ENCODE measurements at regions not wholly inside any gene's neighbourhood (a gene's known extent, or its start where the extent isn't known, plus 50 kb on each side); places are given as distances from the start of the nearest gene placed in this dataset.

GRCh38 chr10:71048971-71049615 lies 160.7 kb upstream of the PCBD1 start:
- TF ChIP-seq POLR2A (IDR thresholded peaks at IDR 0.05; ENCODE audit: low read depth, low read length), result no peak
- TF ChIP-seq BHLHE40 (IDR thresholded peaks at IDR 0.05; ENCODE audit: low read depth, low read length), result no peak
- TF ChIP-seq RCOR1 (IDR thresholded peaks at IDR 0.05; ENCODE audit: insufficient replicate concordance, low read length), result no peak
- TF ChIP-seq CEBPB (IDR thresholded peaks at IDR 0.05; ENCODE audit: low read depth, low read length), result no peak
- no peak for TF ChIP-seq CHD1 (IDR thresholded peaks at IDR 0.05; ENCODE audit: low read depth, low read length)
- TF ChIP-seq CTCF (conservative IDR thresholded peaks at IDR 0.05; ENCODE audit: low read depth, low read length), result no peak
- TF ChIP-seq MAFK (IDR thresholded peaks at IDR 0.05; ENCODE audit: low read depth, low read length), result no peak
- no peak for TF ChIP-seq FOS (IDR thresholded peaks at IDR 0.05; ENCODE audit: low read depth, low read length)
- TF ChIP-seq NFE2L2 (IDR thresholded peaks at IDR 0.05; ENCODE audit: low read depth, low read length), result no peak
- TF ChIP-seq SMC3 (IDR thresholded peaks at IDR 0.05; ENCODE audit: low read depth, low read length), result no peak
- no peak for TF ChIP-seq MAZ (IDR thresholded peaks at IDR 0.05; ENCODE audit: borderline replicate concordance, low read depth, low read length)
- TF ChIP-seq MXI1 (IDR thresholded peaks at IDR 0.05; ENCODE audit: borderline replicate concordance, low read depth, low read length), result no peak
- TF ChIP-seq RFX5 (IDR thresholded peaks at IDR 0.05; ENCODE audit: low read depth, low read length), result no peak
- TF ChIP-seq, protein P1, sequence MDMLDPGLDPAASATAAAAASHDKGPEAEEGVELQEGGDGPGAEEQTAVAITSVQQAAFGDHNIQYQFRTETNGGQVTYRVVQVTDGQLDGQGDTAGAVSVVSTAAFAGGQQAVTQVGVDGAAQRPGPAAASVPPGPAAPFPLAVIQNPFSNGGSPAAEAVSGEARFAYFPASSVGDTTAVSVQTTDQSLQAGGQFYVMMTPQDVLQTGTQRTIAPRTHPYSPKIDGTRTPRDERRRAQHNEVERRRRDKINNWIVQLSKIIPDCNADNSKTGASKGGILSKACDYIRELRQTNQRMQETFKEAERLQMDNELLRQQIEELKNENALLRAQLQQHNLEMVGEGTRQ (IDR thresholded peaks at IDR 0.05; ENCODE audit: low read depth, low read length), result no peak
- no peak for TF ChIP-seq RAD21 (IDR thresholded peaks at IDR 0.05; ENCODE audit: low read length)
- TF ChIP-seq, protein P2, sequence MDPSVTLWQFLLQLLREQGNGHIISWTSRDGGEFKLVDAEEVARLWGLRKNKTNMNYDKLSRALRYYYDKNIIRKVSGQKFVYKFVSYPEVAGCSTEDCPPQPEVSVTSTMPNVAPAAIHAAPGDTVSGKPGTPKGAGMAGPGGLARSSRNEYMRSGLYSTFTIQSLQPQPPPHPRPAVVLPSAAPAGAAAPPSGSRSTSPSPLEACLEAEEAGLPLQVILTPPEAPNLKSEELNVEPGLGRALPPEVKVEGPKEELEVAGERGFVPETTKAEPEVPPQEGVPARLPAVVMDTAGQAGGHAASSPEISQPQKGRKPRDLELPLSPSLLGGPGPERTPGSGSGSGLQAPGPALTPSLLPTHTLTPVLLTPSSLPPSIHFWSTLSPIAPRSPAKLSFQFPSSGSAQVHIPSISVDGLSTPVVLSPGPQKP (IDR thresholded peaks at IDR 0.05; ENCODE audit: borderline replicate concordance, low read depth, low read length), result no peak
- WGBS, 2 experiments (ENCODE audit: extremely low coverage in 2 of 2, insufficient read length in 1 of 2), result 67% methylated on average over 3 of the region's 6 CpGs; no CpG with 5 or more reads in 1 of the 2 experiments
- Histone ChIP-seq H2BK5ac (ENCODE audit: low read depth, low read length, poor library complexity, severe bottlenecking) (no peak overlapping the region), H4K91ac (ENCODE audit: insufficient read depth, low read depth, low read length) (no peak overlapping the region), H3K23ac (ENCODE audit: low read depth, low read length) (no peak overlapping the region), H3K4me2 (ENCODE audit: low read depth, low read length) (no peak overlapping the region), H2AK9ac (replicated peaks; ENCODE audit: low read depth, low read length, poor library complexity) (no peak overlapping the region), H2BK15ac (ENCODE audit: low read depth, low read length) (no peak overlapping the region), H2BK120ac (ENCODE audit: low read depth, low read length) (no peak overlapping the region), H2AFZ (replicated peaks; ENCODE audit: low read length, poor library complexity) (no peak overlapping the region), H3K36me3 (ENCODE audit: control insufficient read depth, insufficient read depth, low read length) (no peaks in the 10 kb centered on the region), H3K9ac (ENCODE audit: low read depth, low read length) (no peak overlapping the region), H4K20me1 (ENCODE audit: insufficient read depth, low read length) (no peaks in the 10 kb centered on the region), H3K18ac (ENCODE audit: low read depth, low read length) (no peak overlapping the region), H3K4me1 (ENCODE audit: control insufficient read depth, insufficient read depth, low read length) (no peaks in the 10 kb centered on the region), H3K79me1 (ENCODE audit: low read depth in 1 of 2, low read length in 2 of 2) (no peaks in the 10 kb centered on the region), H2BK20ac (ENCODE audit: low read depth, low read length) (no peak overlapping the region), H3K9me3 (ENCODE audit: control insufficient read depth, insufficient read depth, low read length) (no peaks in the 10 kb centered on the region), H3K56ac (ENCODE audit: extremely low read depth, insufficient read depth, low read length) (no peak overlapping the region), H4K8ac (ENCODE audit: low read depth in 2 of 2, low read length in 2 of 2) (no peak overlapping the region), H3K4ac (ENCODE audit: low read depth, low read length) (no peak overlapping the region), H2AK5ac (ENCODE audit: low read depth, low read length) (no peak overlapping the region), H4K5ac (ENCODE audit: low read depth, low read length) (no peak overlapping the region), H3K4me3 (ENCODE audit: insufficient read depth, low read depth, low read length) (no peak overlapping the region), H3K27ac (ENCODE audit: insufficient read depth, low read length) (no peak overlapping the region), H3K14ac (replicated peaks; ENCODE audit: low read depth, low read length) (no peak overlapping the region), H3K9me1 (ENCODE audit: insufficient read depth, low read length) (no peaks in the 10 kb centered on the region), H3K27me3 (ENCODE audit: control insufficient read depth, insufficient read depth, low read length) (peaks cover 49% of the 10 kb centered on the region)
- ChIA-PET CTCF (no interaction called here), POLR2A (ENCODE audit: unreplicated experiment) (no interaction called here)
- DNase-seq, result no peak
- ATAC-seq (ENCODE audit: low read depth), result no peak
- intact Hi-C loops (cut with micrococcal nuclease) (no loop called here), dilution Hi-C loops (cut with HindIII; ENCODE audit: low sequenced_read_pairs, unreplicated experiment) (no loop called here), in situ Hi-C loops (cut with MboI; ENCODE audit: low sequenced_read_pairs) (no loop called here)
- no TSS peak for BruUV-seq (replicated peaks)

Measured in IMR-90 (cell line).